CD4-positive, alpha-beta T cell treated with Interleukin-10 for 1 hour (primary cell): ENCODE measurements at regions not wholly inside any gene's neighbourhood (a gene's known extent, or its start where the extent isn't known, plus 50 kb on each side); places are given as distances from the start of the nearest gene placed in this dataset.

Experiments
- DNase-seq: peaks from one replicate; pipeline ENCODE4 v3.0.0-alpha.2; 2020

DNA sequence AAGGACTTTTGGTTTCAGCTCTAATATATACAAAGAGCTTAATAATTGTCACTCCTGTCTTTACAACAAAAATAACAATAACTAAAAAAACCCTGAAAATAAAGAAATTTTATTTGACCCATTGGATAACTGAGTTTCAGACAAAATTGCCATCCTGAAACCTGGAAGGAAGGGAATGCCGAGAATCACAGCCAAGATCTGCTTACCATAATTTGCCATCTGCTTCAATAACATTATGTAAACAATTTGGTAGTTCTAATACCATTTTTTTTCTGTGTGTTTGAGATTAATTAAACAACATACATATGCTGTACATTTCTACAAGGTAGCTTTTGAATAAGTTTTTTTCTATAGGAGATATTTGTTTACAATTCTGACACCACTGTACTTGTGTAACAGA lies 596.3 kb upstream of the MGAT4C start:
- DNase-seq: no peak

- no peak for DNase-seq
Measured at GRCh38 chr12:86838711-86839110, 582.5 kb upstream of the MGAT4C start.

GRCh38 chr12:86838260-86838659 lies 582.1 kb upstream of the MGAT4C start:
- DNase-seq: no peak

DNA sequence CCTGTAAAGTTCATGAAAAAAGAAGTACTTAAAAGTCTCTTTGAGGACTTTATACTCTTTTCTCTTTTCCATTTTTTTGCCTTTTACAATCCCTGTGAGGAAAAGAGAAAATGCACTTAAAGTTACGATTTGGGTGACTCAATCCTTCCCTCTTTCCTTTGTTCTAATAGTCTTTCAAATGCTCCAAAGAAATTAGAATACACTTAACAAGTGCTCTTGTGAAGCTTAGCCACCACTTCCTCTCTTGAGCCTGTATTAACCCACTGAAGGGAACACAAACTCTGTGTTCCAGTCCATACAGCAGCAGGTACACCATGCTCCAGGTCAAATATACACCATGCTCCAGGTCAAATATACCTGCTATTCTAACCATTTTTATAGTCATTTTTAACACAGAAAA lies 581.1 kb upstream of the MGAT4C start:
- DNase-seq: no peak

GRCh38 chr12:86834217-86834616 lies 578.0 kb upstream of the MGAT4C start:
- DNase-seq: no peak

- no peak for DNase-seq
Measured at GRCh38 chr12:86827409-86827808, 571.2 kb upstream of the MGAT4C start.

GRCh38 chr12:86826051-86826450 lies 569.9 kb upstream of the MGAT4C start:
- DNase-seq: no peak

GRCh38 chr12:86801439-86801838 lies 545.2 kb upstream of the MGAT4C start:
- no peak for DNase-seq

- DNase-seq: no peak
Measured at GRCh38 chr12:86799616-86800015, 543.4 kb upstream of the MGAT4C start.

DNA sequence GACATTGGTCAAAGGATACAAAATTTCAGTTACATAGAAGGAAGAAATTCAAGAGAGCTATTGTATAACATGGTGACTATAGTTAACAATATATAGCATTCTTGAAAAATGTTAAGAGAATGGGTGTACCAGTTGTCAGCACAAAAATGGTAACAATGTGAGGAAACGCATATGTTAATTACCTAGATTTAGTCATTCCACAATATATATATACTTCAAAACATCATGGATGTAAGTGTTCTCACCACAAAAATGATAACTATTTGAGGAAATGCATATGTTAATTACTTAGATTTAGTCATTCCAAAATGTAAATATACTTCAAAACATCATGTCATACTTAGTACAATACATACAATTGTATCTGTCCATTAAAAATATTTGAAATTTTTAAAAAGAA lies 540.4 kb upstream of the MGAT4C start:
- DNase-seq: no peak

DNA sequence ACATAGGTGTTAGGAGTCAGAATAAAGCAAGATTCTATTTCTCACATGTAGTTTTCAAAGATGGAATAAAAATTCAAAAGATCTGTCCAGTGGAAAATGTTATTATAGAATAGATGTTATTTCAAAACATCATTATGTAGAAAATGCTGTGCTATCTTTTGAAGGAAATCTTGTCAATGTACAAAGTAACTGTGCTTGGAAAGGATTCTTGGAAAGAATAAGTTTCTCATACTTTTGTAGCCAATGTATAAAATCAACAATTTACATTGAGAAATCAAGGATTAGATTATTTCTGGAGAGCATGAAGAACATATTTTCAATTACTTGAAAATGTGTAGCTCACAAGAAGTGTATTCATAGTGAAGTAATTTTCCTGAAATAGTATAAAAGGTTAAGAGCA lies 532.5 kb upstream of the MGAT4C start:
- DNase-seq: no peak

DNA sequence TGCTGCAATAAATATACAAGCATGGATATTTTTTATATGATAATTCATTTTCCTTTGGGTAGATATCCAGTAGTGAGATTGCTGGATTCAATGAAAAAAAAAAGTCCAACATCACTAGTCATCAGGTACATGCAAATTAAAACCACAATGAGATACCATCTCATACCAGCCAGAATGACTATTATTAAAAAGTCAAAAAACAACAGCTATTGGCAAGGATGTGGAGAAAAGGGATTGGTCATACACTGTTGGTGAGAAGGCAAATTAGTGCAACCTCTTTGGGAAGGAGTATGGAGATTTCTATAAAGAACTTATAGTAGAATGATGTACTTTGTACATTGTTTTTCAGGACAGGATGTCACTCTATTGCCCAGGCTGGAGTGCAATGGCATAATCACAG lies 531.2 kb upstream of the MGAT4C start:
- DNase-seq: no peak

DNA sequence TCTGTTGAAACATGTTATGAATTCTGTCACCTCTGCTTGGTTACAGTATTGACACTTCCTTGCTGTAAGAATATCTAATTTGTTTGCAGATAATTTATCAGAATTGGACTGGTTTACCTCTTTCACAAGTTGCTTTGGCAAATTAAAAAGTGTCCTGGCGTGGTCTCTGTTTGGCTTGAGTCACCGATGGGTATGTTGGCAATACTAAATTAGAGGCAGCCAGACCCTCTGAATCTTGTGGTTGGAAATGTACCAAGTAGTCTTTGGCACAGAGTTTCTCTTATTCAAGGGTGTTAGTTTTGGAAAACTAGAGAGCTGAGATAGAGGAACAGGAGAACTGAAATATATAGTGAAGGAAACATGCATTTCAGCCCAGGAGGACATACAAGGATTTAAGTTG lies 521.1 kb upstream of the MGAT4C start:
- DNase-seq: no peak

- DNase-seq: no peak
Measured at GRCh38 chr12:86774841-86775388, 518.7 kb upstream of the MGAT4C start.

- no peak for DNase-seq
Measured at GRCh38 chr12:86772696-86773095, 516.5 kb upstream of the MGAT4C start.

- no peak for DNase-seq
Measured at GRCh38 chr12:86770871-86771270, 514.7 kb upstream of the MGAT4C start.

- DNase-seq: no peak
Measured at GRCh38 chr12:86748894-86749293, 492.7 kb upstream of the MGAT4C start.

DNA sequence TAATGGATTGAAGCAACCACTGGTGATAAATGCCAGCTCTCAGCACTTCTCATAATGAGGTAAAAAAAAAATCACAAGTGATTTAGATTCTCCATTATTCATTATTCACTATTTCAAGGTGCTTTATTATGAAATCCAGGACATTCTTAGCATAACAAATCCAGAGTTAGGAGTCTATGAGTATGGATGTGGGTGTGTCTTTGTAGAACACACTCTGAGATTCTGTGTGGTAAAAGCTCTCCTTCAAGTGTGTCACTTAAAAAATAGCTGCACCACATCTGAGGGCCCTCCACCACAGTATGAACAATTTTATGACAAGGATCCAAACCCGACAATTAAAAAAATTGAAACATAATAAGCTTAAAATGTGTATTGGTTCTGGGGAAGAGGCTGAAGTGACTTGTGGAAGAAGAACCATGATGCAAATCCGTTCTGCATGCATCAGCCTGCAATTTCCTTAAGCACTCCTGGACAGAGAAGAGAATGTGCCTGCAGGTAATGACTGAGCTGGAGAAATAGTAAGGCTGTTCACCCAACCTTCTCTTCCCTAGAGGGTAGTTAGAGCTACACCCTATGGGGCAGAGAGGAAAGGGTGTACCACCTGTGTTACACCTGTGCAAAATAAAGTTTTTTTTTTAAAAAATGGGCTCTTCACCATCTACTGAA lies 488.5 kb upstream of the MGAT4C start:
- DNase-seq: no peak

DNA sequence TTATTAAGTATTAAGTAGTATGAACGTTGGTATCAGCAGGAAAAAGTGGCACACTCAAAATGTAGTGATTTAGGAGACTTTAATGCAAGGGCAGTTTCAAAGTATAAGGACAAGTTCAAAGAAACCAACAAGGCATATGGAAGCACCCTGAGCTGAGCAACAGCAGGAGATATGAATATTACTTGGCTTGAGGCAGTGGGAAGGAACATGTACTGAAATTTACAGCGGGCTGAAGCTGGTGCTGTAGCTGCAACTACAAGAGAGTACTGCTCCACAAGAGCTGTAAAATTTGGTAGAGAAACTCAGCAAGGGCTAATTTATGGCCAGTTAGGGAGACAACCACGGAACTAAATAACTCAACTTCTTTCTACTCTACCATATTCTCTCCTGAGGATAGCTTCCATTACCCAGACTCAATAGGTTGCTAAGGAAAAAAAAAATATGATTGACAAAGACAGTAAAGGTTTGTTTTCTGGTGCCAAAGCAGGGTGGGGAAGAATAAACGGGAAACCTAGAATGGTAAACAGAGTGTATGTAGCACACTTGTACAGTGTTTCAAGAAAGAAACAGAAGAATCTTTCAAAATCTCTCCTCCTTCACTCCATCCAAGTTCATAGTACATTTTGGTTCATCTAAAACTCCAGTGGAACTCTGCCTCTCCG lies 487.8 kb upstream of the MGAT4C start:
- no peak for DNase-seq

DNA sequence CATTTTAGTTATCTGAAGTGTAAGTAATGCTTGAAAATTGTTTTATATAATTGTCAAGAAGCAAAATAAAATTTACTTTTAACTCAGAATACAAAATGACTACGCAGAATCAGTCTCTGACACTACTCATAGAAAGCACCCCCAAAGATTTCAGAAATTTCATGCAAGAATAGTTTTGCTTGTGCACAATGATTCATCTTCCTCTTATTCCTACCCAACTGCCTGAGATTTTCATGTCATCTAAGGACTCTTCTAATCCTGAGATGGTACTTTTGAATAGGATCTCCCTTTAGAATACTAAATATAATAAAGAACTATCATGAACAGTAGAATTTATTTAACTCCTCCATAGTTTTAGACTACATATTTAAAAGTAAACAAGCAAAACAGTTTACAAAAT lies 485.3 kb upstream of the MGAT4C start:
- no peak for DNase-seq

- no peak for DNase-seq
Measured at GRCh38 chr12:86735851-86736250, 479.7 kb upstream of the MGAT4C start.

DNA sequence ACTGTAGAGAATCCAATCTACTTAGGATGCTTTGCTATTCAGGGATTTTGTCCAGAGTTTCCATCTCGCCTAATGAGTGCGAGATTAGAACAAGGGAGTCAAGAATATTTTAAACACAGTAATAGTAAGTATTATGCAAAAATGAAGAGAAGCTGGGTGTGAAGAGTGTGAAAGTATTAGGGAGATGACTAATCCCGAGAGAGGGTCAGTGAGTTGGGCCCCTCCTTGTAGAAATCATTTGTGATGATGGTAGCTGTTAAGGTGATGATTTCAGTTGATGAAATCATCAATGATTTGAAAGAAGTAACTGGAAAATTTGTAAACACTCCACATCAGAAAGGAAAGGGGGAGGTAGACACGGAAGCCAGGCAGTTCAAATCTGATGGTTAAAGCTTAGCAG lies 478.9 kb upstream of the MGAT4C start:
- DNase-seq: no peak

DNA sequence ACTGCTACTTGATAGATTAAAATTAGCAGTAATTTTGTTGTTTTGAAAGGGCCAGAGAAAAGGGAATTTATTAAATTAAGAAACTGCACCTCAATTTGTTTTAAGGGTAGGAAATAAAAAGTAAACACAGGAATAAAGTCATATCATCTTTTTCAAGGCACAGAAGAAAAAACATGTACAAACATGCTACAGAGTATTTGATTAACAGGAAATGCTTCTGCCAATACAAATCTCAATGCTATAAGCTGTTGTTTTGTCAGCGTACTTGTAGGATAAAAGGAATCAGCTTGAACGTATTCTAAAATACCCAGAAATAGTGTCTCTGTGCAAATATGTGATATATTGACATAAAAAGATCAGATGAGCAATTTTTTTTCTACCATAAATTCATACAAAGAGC lies 474.0 kb upstream of the MGAT4C start:
- DNase-seq: no peak

DNA sequence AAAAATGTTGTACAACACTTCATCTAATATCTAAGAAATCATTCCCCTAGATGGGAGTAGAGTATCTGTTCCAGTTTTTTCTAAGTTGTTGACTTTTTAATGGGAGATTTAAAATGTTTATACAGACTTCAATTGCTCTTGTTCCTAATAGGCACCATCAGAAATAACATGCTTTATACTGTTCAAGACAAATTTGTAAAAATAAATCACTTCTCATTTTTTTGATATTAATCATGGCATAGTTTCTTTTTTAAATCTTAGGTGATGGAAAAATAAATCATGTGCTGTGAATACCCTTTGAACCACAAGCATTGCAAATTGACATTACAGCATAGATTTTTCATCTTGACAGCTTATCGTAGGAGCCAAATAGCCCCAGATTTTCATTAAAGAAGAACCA lies 473.5 kb upstream of the MGAT4C start:
- DNase-seq: no peak

DNA sequence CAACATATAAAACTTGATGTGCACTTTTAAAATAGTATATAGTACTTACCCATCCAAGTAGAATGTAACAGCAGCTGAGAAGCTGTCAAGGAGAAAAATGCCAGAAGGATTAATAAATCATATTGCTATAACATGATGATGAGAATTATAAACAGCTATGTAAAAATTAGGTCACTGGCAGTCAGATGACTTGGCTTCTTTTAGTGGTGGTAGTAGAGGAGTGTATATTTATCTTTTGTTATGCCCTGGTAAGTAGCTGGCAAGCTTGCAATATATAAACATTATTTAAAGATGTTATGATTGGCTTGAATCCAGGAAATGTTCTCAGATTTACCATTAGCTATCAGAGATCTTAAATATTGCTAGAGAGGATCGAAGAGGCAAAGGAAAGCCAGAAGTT lies 471.0 kb upstream of the MGAT4C start:
- no peak for DNase-seq
